ENCODE measurements at regions not wholly inside any gene's neighbourhood (a gene's known extent, or its start where the extent isn't known, plus 50 kb on each side); places are given as distances from the start of the nearest gene placed in this dataset.

- TF ChIP-seq, protein P1, sequence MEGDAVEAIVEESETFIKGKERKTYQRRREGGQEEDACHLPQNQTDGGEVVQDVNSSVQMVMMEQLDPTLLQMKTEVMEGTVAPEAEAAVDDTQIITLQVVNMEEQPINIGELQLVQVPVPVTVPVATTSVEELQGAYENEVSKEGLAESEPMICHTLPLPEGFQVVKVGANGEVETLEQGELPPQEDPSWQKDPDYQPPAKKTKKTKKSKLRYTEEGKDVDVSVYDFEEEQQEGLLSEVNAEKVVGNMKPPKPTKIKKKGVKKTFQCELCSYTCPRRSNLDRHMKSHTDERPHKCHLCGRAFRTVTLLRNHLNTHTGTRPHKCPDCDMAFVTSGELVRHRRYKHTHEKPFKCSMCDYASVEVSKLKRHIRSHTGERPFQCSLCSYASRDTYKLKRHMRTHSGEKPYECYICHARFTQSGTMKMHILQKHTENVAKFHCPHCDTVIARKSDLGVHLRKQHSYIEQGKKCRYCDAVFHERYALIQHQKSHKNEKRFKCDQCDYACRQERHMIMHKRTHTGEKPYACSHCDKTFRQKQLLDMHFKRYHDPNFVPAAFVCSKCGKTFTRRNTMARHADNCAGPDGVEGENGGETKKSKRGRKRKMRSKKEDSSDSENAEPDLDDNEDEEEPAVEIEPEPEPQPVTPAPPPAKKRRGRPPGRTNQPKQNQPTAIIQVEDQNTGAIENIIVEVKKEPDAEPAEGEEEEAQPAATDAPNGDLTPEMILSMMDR (tag by site-specific recombination; IDR thresholded peaks at IDR 0.05), result no peak
- TF ChIP-seq ZNF76 (tag by site-specific recombination; IDR thresholded peaks at IDR 0.05; ENCODE audit: borderline replicate concordance, low read depth), result no peak
These were observed 83.9 kb upstream of the OSBPL8 start for GRCh38 chr12:76643438-76643837.
